OCI-LY3 (cell line): ENCODE measurements at regions not wholly inside any gene's neighbourhood (a gene's known extent, or its start where the extent isn't known, plus 50 kb on each side); places are given as distances from the start of the nearest gene placed in this dataset.
"Not testable (repeated sequence)": the region's sequence is repeated elsewhere in the genome, so short reads cannot be mapped to it uniquely, and the experiment has no call there.

Experiments used
- EZH2phosphoT487 ChIP-seq: fragments of 200-600 bp; shearing (Covaris generic); IDR thresholded peaks from 2 replicates; pipeline ENCODE4 v1.6.1; 2018; ENCODE audit warnings: antibody characterized with exemption, mixed run types, low read depth
- TF ChIP-seq, protein P1 (sequence below): fragments of 200-600, 300-600 bp; sonication (generic); IDR thresholded peaks from 2 replicates; pipeline ENCODE4 v1.5.1; 2014; ENCODE audit warnings: antibody characterized with exemption, low read length, low read depth

DNA sequence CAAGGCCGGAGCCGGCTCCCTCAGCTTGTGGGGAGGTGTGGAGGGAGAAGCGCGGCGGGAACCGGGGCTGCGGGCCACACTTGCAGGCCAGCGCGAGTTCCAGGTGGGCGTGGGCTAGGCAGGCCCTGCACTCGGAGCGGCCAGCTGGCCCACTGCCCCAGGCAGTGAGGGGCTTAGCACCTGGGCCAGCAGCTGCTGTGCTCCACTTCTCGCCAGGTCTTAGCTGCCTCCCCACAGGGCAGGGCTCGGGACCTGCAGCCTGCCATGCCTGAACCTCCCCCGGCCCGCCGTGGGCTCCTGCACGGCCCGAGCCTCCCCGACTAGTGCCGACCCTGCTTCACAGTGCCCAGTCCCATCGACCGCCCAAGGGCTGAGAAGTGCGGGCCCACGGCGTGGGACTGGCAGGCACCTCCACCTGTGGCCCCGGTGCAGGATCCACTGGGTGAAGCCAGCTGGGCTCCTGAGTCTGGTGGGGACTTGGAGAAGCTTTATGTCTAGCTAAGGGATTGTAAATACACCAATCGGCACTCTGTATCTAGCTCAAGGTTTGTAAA lies 131.8 kb downstream of the KDR start:
- TF ChIP-seq, protein P1, sequence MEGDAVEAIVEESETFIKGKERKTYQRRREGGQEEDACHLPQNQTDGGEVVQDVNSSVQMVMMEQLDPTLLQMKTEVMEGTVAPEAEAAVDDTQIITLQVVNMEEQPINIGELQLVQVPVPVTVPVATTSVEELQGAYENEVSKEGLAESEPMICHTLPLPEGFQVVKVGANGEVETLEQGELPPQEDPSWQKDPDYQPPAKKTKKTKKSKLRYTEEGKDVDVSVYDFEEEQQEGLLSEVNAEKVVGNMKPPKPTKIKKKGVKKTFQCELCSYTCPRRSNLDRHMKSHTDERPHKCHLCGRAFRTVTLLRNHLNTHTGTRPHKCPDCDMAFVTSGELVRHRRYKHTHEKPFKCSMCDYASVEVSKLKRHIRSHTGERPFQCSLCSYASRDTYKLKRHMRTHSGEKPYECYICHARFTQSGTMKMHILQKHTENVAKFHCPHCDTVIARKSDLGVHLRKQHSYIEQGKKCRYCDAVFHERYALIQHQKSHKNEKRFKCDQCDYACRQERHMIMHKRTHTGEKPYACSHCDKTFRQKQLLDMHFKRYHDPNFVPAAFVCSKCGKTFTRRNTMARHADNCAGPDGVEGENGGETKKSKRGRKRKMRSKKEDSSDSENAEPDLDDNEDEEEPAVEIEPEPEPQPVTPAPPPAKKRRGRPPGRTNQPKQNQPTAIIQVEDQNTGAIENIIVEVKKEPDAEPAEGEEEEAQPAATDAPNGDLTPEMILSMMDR: not testable (repeated sequence)
- not testable (repeated sequence) for TF ChIP-seq EZH2phosphoT487
